H4 (cell line): ENCODE measurements at regions not wholly inside any gene's neighbourhood (a gene's known extent, or its start where the extent isn't known, plus 50 kb on each side); places are given as distances from the start of the nearest gene placed in this dataset.

Source experiments
- DNase-seq: peaks from one replicate; pipeline ENCODE4 v3.0.0-alpha.2; 2015; ENCODE audit warnings: low spot score

- DNase-seq = no peak
These were observed 77.2 kb upstream of the STK17B start for GRCh38 chr2:196248467-196249094.

- DNase-seq = no peak
These were observed 77.8 kb upstream of the STK17B start for GRCh38 chr2:196249171-196249570.

- DNase-seq = peak; percentile 29
These were observed 78.5 kb upstream of the STK17B start for GRCh38 chr2:196249860-196250259.

GRCh38 chr2:196251132-196251531, 79.8 kb upstream of the STK17B start:
- no peak for DNase-seq

GRCh38 chr2:196252408-196253115, 81.2 kb upstream of the STK17B start:
- DNase-seq = no peak

- no peak for DNase-seq
These were observed 81.7 kb upstream of the STK17B start for GRCh38 chr2:196253116-196253480.

GRCh38 chr2:196256585-196256984, 85.2 kb upstream of the STK17B start:
- DNase-seq = no peak

- DNase-seq = no peak
These were observed 85.7 kb upstream of the STK17B start for GRCh38 chr2:196257086-196257485.

GRCh38 chr2:196258407-196258806, 87.0 kb upstream of the STK17B start:
- DNase-seq = no peak

- peak; percentile 48 for DNase-seq
These were observed 88.4 kb upstream of the STK17B start for GRCh38 chr2:196259507-196260481.

GRCh38 chr2:196260546-196260945, 89.2 kb upstream of the STK17B start:
- DNase-seq = no peak

GRCh38 chr2:196262606-196263005, 91.2 kb upstream of the STK17B start:
- no peak for DNase-seq

- peak; percentile 80 for DNase-seq
These were observed 91.9 kb upstream of the STK17B start for GRCh38 chr2:196263181-196263747.

GRCh38 chr2:196266351-196266750, 95.0 kb upstream of the STK17B start:
- no peak for DNase-seq

GRCh38 chr2:196266855-196267254, 95.5 kb upstream of the STK17B start:
- no peak for DNase-seq

- no peak for DNase-seq
These were observed 96.6 kb upstream of the STK17B start for GRCh38 chr2:196268025-196268424.

- no peak for DNase-seq
These were observed 97.4 kb upstream of the STK17B start for GRCh38 chr2:196268538-196269338.

- no peak for DNase-seq
These were observed 100.4 kb upstream of the STK17B start for GRCh38 chr2:196271795-196272194.

- DNase-seq = no peak
These were observed 103.0 kb upstream of the STK17B start for GRCh38 chr2:196274387-196274809.

GRCh38 chr2:196275646-196276352, 104.4 kb upstream of the STK17B start:
- no peak for DNase-seq

GRCh38 chr2:196276421-196276820, 105.0 kb upstream of the STK17B start:
- no peak for DNase-seq
